WTC11 (cell line): ENCODE measurements at regions not wholly inside any gene's neighbourhood (a gene's known extent, or its start where the extent isn't known, plus 50 kb on each side); places are given as distances from the start of the nearest gene placed in this dataset.

ENCODE experiments used
- ATAC-seq: fragments of 200-7000 bp; cut with Tn5 transposase; 2 replicates; pipeline ENCODE4 v1.10.0; 2021; ENCODE audit warnings: mild to moderate bottlenecking, moderate library complexity
- CTCF ChIA-PET: fragments of 300-600 bp; sonication (Branson Sonifier 250); formaldehyde crosslinking; loops from one replicate; lab custom pipeline; 2021; ENCODE audit warnings: antibody characterized with exemption; lab: Charles Lee
- POLR2A ChIA-PET: fragments of 350-600 bp; sonication (Branson Sonifier 250); formaldehyde crosslinking; loops from one replicate; lab custom pipeline; 2021; ENCODE audit warnings: antibody characterized with exemption; lab: Charles Lee
- DNase-seq: peaks from one replicate; pipeline ENCODE4 v3.0.0; 2021; ENCODE audit warnings: low spot score
- H3K27ac Mint-ChIP-seq: 2 replicates; pipeline ENCODE4 v1.8.0; 2021; ENCODE audit warnings: mixed read lengths
- H3K27me3 Mint-ChIP-seq: 2 replicates; pipeline ENCODE4 v1.8.0; 2021; ENCODE audit warnings: low read depth, mild to moderate bottlenecking, moderate library complexity, mixed read lengths
- H3K36me3 Mint-ChIP-seq: 2 replicates; pipeline ENCODE4 v1.8.0; 2021; ENCODE audit warnings: mixed read lengths
- H3K4me1 Mint-ChIP-seq: 2 replicates; pipeline ENCODE4 v1.8.0; 2022; ENCODE audit warnings: mixed read lengths
- H3K4me3 Mint-ChIP-seq: 2 replicates; pipeline ENCODE4 v1.8.0; 2021; ENCODE audit warnings: mild to moderate bottlenecking, moderate library complexity, mixed read lengths
- H3K9me3 Mint-ChIP-seq: 2 replicates; pipeline ENCODE4 v1.8.0; 2021; ENCODE audit warnings: mixed read lengths
- ATF6 ChIP-seq: sonication (generic); formaldehyde crosslinking; IDR thresholded peaks from 2 replicates; pipeline ENCODE4 v1.8.1; 2023; ENCODE audit warnings: mild to moderate bottlenecking, missing genetic modification reagents
- CDX4 ChIP-seq: fragments of 250-450 bp; sonication (Bioruptor Pico); IDR thresholded peaks from 2 replicates; pipeline ENCODE4 v1.9.0; 2021; ENCODE audit warnings: moderate library complexity, mild to moderate bottlenecking, inconsistent platforms, borderline replicate concordance
- E2F1 ChIP-seq: sonication (generic); formaldehyde crosslinking; IDR thresholded peaks from 2 replicates; pipeline ENCODE4 v1.8.0; 2022; ENCODE audit warnings: mild to moderate bottlenecking, missing genetic modification reagents
- ERG ChIP-seq: fragments of 250-450 bp; sonication (Bioruptor Pico); IDR thresholded peaks from 2 replicates; pipeline ENCODE4 v1.8.0; 2021; ENCODE audit warnings: mild to moderate bottlenecking
- GABPB1 ChIP-seq: sonication (generic); formaldehyde crosslinking; IDR thresholded peaks from 2 replicates; pipeline ENCODE4 v1.8.1; 2023; ENCODE audit warnings: mild to moderate bottlenecking, missing genetic modification reagents
- HMGA2 ChIP-seq: fragments of 250-450 bp; sonication (Bioruptor Pico); IDR thresholded peaks from 2 replicates; pipeline ENCODE4 v1.4.0; 2021; ENCODE audit warnings: mild to moderate bottlenecking, moderate library complexity
- SMAD3 ChIP-seq: sonication (generic); formaldehyde crosslinking; IDR thresholded peaks from 2 replicates; pipeline ENCODE4 v1.8.0; 2022; ENCODE audit warnings: missing genetic modification reagents, mild to moderate bottlenecking, borderline replicate concordance
- SMAD4 ChIP-seq: sonication (generic); formaldehyde crosslinking; IDR thresholded peaks from 2 replicates; pipeline ENCODE4 v1.8.0; 2022; ENCODE audit warnings: mild to moderate bottlenecking, missing genetic modification reagents
- ZBTB43 ChIP-seq: sonication (generic); formaldehyde crosslinking; IDR thresholded peaks from 2 replicates; pipeline ENCODE4 v1.8.1; 2023; ENCODE audit warnings: mild to moderate bottlenecking, missing genetic modification reagents
- ZNF219 ChIP-seq: sonication (generic); formaldehyde crosslinking; IDR thresholded peaks from 2 replicates; pipeline ENCODE4 v1.8.0; 2023; ENCODE audit warnings: missing genetic modification reagents, mild to moderate bottlenecking, borderline replicate concordance
- ZNF232 ChIP-seq: sonication (generic); formaldehyde crosslinking; IDR thresholded peaks from 2 replicates; pipeline ENCODE4 v1.8.0; 2022; ENCODE audit warnings: mild to moderate bottlenecking, missing genetic modification reagents
- ZNF416 ChIP-seq: fragments of 250-450 bp; sonication (Bioruptor Pico); IDR thresholded peaks from 2 replicates; pipeline ENCODE4 v1.9.0; 2021; ENCODE audit warnings: mild to moderate bottlenecking, inconsistent platforms
- ZNF425 ChIP-seq: fragments of 250-450 bp; sonication (Bioruptor Pico); conservative IDR thresholded peaks from 2 replicates; pipeline ENCODE4 v1.9.0; 2021; ENCODE audit warnings: mild to moderate bottlenecking
- ZNF532 ChIP-seq: fragments of 250-450 bp; sonication (Bioruptor Pico); IDR thresholded peaks from 2 replicates; pipeline ENCODE4 v1.9.0; 2021; ENCODE audit warnings: mild to moderate bottlenecking, borderline replicate concordance

GRCh38 chr12:98437166-98437565 lies 78.2 kb upstream of the TMPO start (continued):
- no peak for TF ChIP-seq SMAD3
- no peak for TF ChIP-seq CDX4 (CRISPR knock-in tag)

- TF ChIP-seq ZNF219 = no peak
- TF ChIP-seq ERG (CRISPR knock-in tag) = no peak
- TF ChIP-seq ATF6 (CRISPR knock-in tag) = no peak
- no peak for TF ChIP-seq GABPB1 (CRISPR knock-in tag)
- no peak for TF ChIP-seq HMGA2 (CRISPR knock-in tag)
- no peak for TF ChIP-seq E2F1 (CRISPR knock-in tag)
- no peak for TF ChIP-seq SMAD4 (CRISPR knock-in tag)
- no peak for TF ChIP-seq ZNF425 (CRISPR knock-in tag)
- no peak for TF ChIP-seq ZBTB43 (CRISPR knock-in tag)
- TF ChIP-seq ZNF232 (CRISPR knock-in tag) = no peak
- no peak for TF ChIP-seq ZNF416 (CRISPR knock-in tag)
- TF ChIP-seq ZNF532 (CRISPR knock-in tag) = no peak
- no peak for TF ChIP-seq CDX4 (CRISPR knock-in tag)
- Mint-ChIP-seq H3K36me3 (peaks cover 10% of the 10 kb centered on the region; the same call in 1 of the 2 replicates), H3K27me3 (peaks cover 3% of the 10 kb centered on the region; the same call in 1 of the 2 replicates), H3K4me1 (peaks cover 11% of the 10 kb centered on the region), H3K27ac (no peak overlapping the region), H3K4me3 (no peak overlapping the region), H3K9me3 (peaks cover 21% of the 10 kb centered on the region)
- DNase-seq (no peak), ATAC-seq (no peak)
- ChIA-PET CTCF (no interaction called here), POLR2A (no interaction called here)
Measured at GRCh38 chr12:98437806-98438595, 77.4 kb upstream of the TMPO start.
